HG03280 (cell line): ENCODE measurements at regions not wholly inside any gene's neighbourhood (a gene's known extent, or its start where the extent isn't known, plus 50 kb on each side); places are given as distances from the start of the nearest gene placed in this dataset.

Experiments used
- ATAC-seq: cut with Tn5 transposase; IDR thresholded peaks from one replicate; pipeline ENCODE4 v1.9.1; 2021; ENCODE audit warnings: mild to moderate bottlenecking, moderate library complexity; ENCODE audit not compliant: unreplicated experiment

GRCh38 chr2:196314157-196314556 is 142.8 kb upstream of the STK17B start:
- no peak for ATAC-seq

- ATAC-seq, result no peak
Measured at GRCh38 chr2:196314780-196315179, 143.4 kb upstream of the STK17B start.

GRCh38 chr2:196315388-196316049 is 144.1 kb upstream of the STK17B start:
- no peak for ATAC-seq

GRCh38 chr2:196316050-196316430 is 144.7 kb upstream of the STK17B start:
- ATAC-seq, result no peak

GRCh38 chr2:196318517-196319377 is 147.4 kb upstream of the STK17B start:
- ATAC-seq, result no peak

DNA sequence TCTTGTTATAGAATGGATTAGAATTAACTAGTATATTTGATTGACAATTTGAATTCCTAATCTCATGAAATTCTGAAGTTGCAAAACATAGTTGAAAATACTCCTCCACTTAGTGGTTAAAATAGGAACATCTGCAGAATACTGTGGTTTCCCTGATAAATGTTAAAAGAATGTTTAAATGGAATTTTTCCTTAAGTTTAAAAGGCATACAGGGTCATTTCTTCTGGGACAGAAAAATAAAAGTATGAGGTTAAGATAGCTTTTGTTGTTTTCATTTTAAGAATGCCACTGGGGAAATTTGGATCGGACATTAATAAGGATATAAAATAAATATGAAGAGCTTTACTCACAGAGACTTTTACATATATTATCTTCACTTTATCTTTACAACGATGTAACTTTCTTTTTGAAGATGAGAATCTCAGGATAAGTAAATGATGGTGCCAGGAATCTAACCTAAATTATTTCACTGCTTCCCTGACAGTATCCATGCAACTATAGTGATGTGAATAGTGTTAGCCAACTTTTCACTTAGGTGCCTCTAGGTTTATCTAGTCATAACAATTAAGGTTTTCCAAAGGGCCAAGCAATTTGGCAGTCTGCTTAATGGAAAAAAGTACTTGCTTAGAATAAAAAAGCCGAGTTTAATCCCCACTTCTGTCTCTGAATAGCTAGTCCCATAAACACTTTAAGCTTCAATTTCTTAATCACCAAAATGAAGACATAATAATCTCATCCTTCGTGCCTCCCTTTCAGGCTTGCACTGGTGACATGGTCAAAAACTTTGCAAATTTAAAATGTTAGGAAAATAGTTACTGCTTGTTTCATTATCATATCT is 151.8 kb upstream of the STK17B start:
- no peak for ATAC-seq

- ATAC-seq, result no peak
Measured at GRCh38 chr2:196324211-196324610, 152.8 kb upstream of the STK17B start.

- no peak for ATAC-seq
Measured at GRCh38 chr2:196328088-196328680, 156.8 kb upstream of the STK17B start.

DNA sequence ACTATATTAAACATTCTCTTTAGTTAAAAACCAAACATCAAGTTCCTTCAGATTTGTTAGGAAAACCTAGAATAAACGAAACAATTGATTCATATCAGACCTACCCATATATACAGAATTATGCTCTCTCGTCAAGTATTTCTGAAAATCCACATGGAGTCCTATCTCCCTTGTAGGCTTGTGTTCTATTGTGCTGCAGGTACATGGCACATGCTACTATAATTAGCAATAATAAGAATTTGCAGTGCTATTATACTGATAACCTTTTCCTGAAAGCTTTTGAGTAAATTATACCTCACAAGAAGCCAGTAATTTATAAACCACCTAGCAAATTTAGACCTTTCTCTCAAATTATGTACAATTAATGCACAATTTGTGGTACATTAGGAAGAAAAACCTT is 158.6 kb upstream of the STK17B start:
- no peak for ATAC-seq

DNA sequence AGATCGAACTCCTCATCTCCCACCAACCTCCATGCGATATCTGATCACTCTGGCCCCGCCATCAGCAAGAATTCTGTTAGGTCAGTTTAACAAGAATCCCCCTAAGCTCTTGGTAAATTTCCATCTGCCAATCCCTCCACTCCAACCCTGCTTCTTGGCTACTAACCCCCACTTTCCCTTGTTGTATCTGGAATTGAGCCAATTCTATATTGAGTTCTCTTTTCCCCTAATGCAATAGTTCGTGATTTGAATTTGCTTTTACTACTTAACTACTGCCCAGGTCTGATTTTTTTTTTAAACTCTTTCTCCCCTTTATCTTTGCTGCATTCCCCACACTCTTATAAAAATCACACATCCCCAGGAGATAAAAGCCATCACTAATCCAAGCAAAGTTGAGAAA is 159.3 kb upstream of the STK17B start:
- no peak for ATAC-seq

- no peak for ATAC-seq
Measured at GRCh38 chr2:196331143-196331542, 159.8 kb upstream of the STK17B start.

DNA sequence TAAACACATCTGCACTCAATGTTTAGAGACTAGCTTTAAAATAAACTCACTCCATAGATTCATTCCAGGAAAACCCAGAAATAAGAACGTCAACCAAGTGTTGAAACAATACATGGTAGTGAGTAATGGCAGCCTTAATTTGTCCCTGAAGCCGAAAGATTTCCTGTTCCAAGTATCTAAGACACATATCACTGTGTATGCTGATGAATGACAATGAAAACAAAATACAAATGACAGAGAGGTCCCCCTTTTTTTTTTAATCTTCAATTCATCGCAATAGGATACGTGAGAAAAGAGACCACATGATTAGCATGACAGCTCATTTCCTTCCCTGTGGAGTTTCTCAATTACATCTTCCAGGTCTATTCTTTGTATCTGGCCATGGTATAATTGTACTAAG is 160.5 kb upstream of the STK17B start:
- no peak for ATAC-seq

DNA sequence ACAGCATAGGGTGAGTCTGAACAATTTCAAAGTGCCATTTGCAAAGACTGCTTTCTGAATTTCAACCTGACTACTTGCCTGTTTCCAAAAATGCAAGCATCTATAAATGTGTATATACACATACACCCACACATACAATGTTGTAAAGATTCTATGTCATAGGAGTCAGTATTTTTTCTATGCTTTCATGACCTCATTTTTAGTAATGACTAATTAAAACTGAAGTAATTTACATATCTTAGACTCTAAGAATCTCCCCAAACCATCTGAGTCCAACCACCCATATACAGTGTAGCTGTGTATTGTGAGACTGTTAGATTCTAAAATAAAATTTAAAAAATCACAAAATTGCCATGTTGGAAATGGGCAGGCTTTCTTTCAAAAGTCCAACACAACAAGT is 162.0 kb upstream of the STK17B start:
- no peak for ATAC-seq

GRCh38 chr2:196334710-196335109 is 163.3 kb upstream of the STK17B start:
- no peak for ATAC-seq

GRCh38 chr2:196335221-196335634 is 163.8 kb upstream of the STK17B start:
- ATAC-seq, result no peak

GRCh38 chr2:196336207-196336606 is 164.8 kb upstream of the STK17B start:
- no peak for ATAC-seq

GRCh38 chr2:196336715-196337114 is 165.3 kb upstream of the STK17B start:
- no peak for ATAC-seq

DNA sequence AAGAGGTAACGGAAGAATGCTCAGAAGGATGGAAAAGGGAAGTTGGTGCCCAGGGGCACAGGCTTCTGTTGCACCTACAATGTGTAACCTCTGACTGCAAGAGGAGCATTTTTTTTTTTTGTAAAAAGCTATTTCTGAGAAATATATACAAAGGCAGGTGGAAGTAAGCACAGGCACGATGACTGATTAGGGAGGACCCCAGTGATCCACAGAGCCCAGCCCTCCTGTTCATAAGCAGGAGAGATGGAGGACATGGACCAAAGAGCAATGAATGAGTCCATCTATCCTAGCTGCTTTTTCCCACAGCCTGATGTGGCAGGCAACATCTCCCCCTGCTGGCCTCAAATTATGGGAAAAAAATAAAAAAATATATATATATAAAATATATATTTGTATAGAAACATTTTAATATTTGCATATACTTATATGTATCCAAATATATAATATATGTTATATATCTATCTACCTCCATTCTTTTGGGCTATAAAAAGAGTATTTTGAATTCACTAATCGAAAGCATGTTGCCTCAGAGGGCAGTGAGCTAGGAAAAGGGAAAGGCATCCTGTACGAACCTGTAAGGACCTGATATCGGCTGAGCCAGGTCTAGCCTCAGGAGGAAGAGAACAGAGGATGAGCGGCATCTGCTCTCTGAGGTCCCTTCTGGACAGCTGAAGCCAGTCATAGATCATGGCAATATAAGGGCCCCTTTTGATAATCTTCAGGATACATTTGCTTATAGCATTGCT is 166.0 kb upstream of the STK17B start:
- no peak for ATAC-seq

DNA sequence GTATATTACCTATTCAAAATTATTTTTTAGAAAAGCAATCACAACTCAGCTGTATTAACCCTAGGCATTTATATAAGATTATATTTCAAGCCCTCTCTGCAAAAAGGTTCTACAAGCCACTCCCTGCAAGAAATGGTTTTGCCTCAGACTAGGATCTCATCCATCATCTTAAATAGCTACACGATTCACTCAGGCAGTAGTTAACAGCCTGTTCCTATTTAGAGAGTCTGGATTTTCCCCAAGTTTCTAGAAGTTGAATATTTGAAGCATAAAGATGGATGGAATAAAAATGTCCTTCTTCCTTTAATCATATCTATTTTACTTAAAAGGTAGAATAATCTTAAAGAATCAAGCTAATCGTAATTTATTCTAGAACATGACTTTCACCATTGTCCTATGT is 167.1 kb upstream of the STK17B start:
- ATAC-seq, result no peak

GRCh38 chr2:196341277-196341841 is 170.0 kb upstream of the STK17B start:
- no peak for ATAC-seq
